ENCODE measurements at regions not wholly inside any gene's neighbourhood (a gene's known extent, or its start where the extent isn't known, plus 50 kb on each side); places are given as distances from the start of the nearest gene placed in this dataset.

- no peak for TF ChIP-seq CTCF (optimal IDR thresholded peaks at IDR 0.05 in 1 of 3, IDR thresholded peaks at IDR 0.05 in 1 of 3, conservative IDR thresholded peaks at IDR 0.05 in 1 of 3; ENCODE audit: extremely low read depth in 1 of 3, insufficient read depth in 2 of 3, low read length in 3 of 3)
- TF ChIP-seq EZH2 (IDR thresholded peaks at IDR 0.05; ENCODE audit: low read length) = no peak
These were observed 162.1 kb upstream of the RASA1 start for GRCh38 chr5:87105577-87105976.
